ENCODE measurements at regions not wholly inside any gene's neighbourhood (a gene's known extent, or its start where the extent isn't known, plus 50 kb on each side); places are given as distances from the start of the nearest gene placed in this dataset.

GRCh38 chr6:1139155-1139890, 172.6 kb upstream of the FOXQ1 start:
- H3K27ac ChIP-seq (ENCODE audit: insufficient read depth in 1 of 2, low read depth in 1 of 2, low read length in 2 of 2, poor library complexity in 1 of 2, severe bottlenecking in 2 of 2) = no peak overlapping the region
- H3K4me3 ChIP-seq (ENCODE audit: control insufficient read depth in 1 of 7, extremely low read depth in 1 of 7, insufficient read depth in 4 of 7, low read depth in 2 of 7, low read length in 6 of 7) = no peak overlapping the region
- peaks cover 0 to 8% (median 0%) of the 10 kb centered on the region in 5 experiments for H3K27me3 ChIP-seq (replicated peaks in 2 of 5; ENCODE audit: control insufficient read depth in 4 of 5, insufficient read depth in 5 of 5, low read length in 4 of 5)
- no peaks in the 10 kb centered on the region for H3K4me1 ChIP-seq (ENCODE audit: control extremely low read depth in 1 of 4, control insufficient read depth in 4 of 4, insufficient read depth in 4 of 4, low read length in 3 of 4)
- H3K9me3 ChIP-seq (ENCODE audit: control extremely low read depth in 1 of 5, control insufficient read depth in 4 of 5, insufficient read depth in 2 of 5, low read depth in 1 of 5, low read length in 4 of 5) = peaks cover 0 to 5% (median 2%) of the 10 kb centered on the region in 5 experiments
- no peak for DNase-seq
- no peaks in the 10 kb centered on the region for H3K36me3 ChIP-seq (ENCODE audit: control insufficient read depth in 4 of 4, insufficient read depth in 4 of 4, low read length in 3 of 4)
- no CpG with 5 or more reads among the region's 4 CpGs for WGBS (ENCODE audit: insufficient coverage)
- POLR2A ChIA-PET = no interaction called here
- CTCF ChIA-PET = no interaction called here

DNA sequence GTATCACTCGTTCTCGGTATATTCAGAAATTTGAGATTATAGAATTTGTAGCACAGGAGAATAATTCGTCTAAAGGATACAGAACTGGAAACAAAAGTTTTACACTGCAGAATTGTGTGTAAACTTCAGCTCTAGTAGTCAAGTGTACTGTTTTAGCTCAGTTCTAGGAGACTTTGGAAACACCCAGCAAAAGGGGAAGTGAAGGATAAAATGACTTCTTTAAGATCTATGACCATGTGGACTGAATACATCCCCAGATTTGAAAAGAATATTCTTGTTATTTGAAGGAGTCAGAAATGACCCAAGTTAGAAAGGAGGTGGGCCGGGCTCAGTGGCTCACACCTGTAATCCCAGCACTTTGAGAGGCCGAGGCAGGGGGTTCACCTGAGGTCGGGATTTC, 174.0 kb upstream of the FOXQ1 start:
- Histone ChIP-seq H3K4me3 (ENCODE audit: control insufficient read depth in 1 of 7, extremely low read depth in 1 of 7, insufficient read depth in 4 of 7, low read depth in 2 of 7, low read length in 6 of 7) (no peak overlapping the region), H3K36me3 (ENCODE audit: control insufficient read depth in 4 of 4, insufficient read depth in 4 of 4, low read length in 3 of 4) (no peaks in the 10 kb centered on the region), H3K4me1 (ENCODE audit: control extremely low read depth in 1 of 4, control insufficient read depth in 4 of 4, insufficient read depth in 4 of 4, low read length in 3 of 4) (no peaks in the 10 kb centered on the region), H3K27me3 (replicated peaks in 2 of 5; ENCODE audit: control insufficient read depth in 4 of 5, insufficient read depth in 5 of 5, low read length in 4 of 5) (peaks cover 0 to 8% (median 0%) of the 10 kb centered on the region in 5 experiments), H3K27ac (ENCODE audit: insufficient read depth in 1 of 2, low read depth in 1 of 2, low read length in 2 of 2, poor library complexity in 1 of 2, severe bottlenecking in 2 of 2) (no peak overlapping the region), H3K9me3 (ENCODE audit: control extremely low read depth in 1 of 5, control insufficient read depth in 4 of 5, insufficient read depth in 2 of 5, low read depth in 1 of 5, low read length in 4 of 5) (peaks cover 0 to 5% (median 2%) of the 10 kb centered on the region in 5 experiments)
- peak in 1 of 3 donors; percentile 1 for DNase-seq
- ChIA-PET CTCF (no interaction called here), POLR2A (no interaction called here)
- 88% methylated on average over 6 of the region's 6 CpGs for WGBS (ENCODE audit: insufficient coverage)

DNA sequence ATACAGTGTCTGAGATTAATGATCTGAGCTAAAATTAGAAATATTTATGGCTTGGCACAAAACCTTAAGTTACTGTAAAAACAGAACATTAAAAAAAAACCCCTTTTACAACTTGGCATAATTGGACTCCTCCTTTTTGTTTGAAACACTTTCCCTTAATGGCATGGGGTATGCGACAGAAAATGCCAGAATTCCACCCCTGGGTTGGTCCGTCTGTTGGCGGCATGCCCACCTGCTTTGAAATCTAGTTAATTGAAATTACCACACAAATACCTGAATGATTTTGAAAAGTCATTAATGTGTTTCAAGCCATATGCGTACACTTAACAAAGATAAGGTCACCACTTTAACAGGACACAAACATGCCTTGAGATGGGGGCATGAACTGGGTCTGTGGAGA, 175.1 kb upstream of the FOXQ1 start:
- H3K4me3 ChIP-seq (ENCODE audit: control insufficient read depth in 1 of 7, extremely low read depth in 1 of 7, insufficient read depth in 4 of 7, low read depth in 2 of 7, low read length in 6 of 7) = no peak overlapping the region
- H3K36me3 ChIP-seq (ENCODE audit: control insufficient read depth in 4 of 4, insufficient read depth in 4 of 4, low read length in 3 of 4) = no peaks in the 10 kb centered on the region
- no peak for DNase-seq
- WGBS (ENCODE audit: insufficient coverage) = 86% methylated on average over 1 of the region's 4 CpGs
- no peaks in the 10 kb centered on the region for H3K4me1 ChIP-seq (ENCODE audit: control extremely low read depth in 1 of 4, control insufficient read depth in 4 of 4, insufficient read depth in 4 of 4, low read length in 3 of 4)
- H3K27ac ChIP-seq (ENCODE audit: insufficient read depth in 1 of 2, low read depth in 1 of 2, low read length in 2 of 2, poor library complexity in 1 of 2, severe bottlenecking in 2 of 2) = no peak overlapping the region
- H3K9me3 ChIP-seq (ENCODE audit: control extremely low read depth in 1 of 5, control insufficient read depth in 4 of 5, insufficient read depth in 2 of 5, low read depth in 1 of 5, low read length in 4 of 5) = peaks cover 0 to 5% (median 2%) of the 10 kb centered on the region in 5 experiments
- ChIA-PET CTCF (no interaction called here), POLR2A (no interaction called here)
- H3K27me3 ChIP-seq (replicated peaks in 2 of 5; ENCODE audit: control insufficient read depth in 4 of 5, insufficient read depth in 5 of 5, low read length in 4 of 5) = peaks cover 0 to 7% (median 0%) of the 10 kb centered on the region in 5 experiments

- Histone ChIP-seq H3K4me1 (ENCODE audit: control extremely low read depth in 1 of 4, control insufficient read depth in 4 of 4, insufficient read depth in 4 of 4, low read length in 3 of 4) (no peaks in the 10 kb centered on the region), H3K4me3 (ENCODE audit: control insufficient read depth in 1 of 7, extremely low read depth in 1 of 7, insufficient read depth in 4 of 7, low read depth in 2 of 7, low read length in 6 of 7) (no peak overlapping the region), H3K9me3 (ENCODE audit: control extremely low read depth in 1 of 5, control insufficient read depth in 4 of 5, insufficient read depth in 2 of 5, low read depth in 1 of 5, low read length in 4 of 5) (peaks cover 0 to 5% (median 2%) of the 10 kb centered on the region in 5 experiments), H3K27ac (ENCODE audit: insufficient read depth in 1 of 2, low read depth in 1 of 2, low read length in 2 of 2, poor library complexity in 1 of 2, severe bottlenecking in 2 of 2) (no peak overlapping the region), H3K36me3 (ENCODE audit: control insufficient read depth in 4 of 4, insufficient read depth in 4 of 4, low read length in 3 of 4) (no peaks in the 10 kb centered on the region), H3K27me3 (replicated peaks in 2 of 5; ENCODE audit: control insufficient read depth in 4 of 5, insufficient read depth in 5 of 5, low read length in 4 of 5) (peaks cover 0 to 5% (median 0%) of the 10 kb centered on the region in 5 experiments)
- DNase-seq = no peak
- CTCF ChIA-PET = no interaction called here
- POLR2A ChIA-PET = no interaction called here
- WGBS (ENCODE audit: insufficient coverage) = 92% methylated on average over 10 of the region's 10 CpGs
Measured at GRCh38 chr6:1136415-1136774, 175.5 kb upstream of the FOXQ1 start.

GRCh38 chr6:1135726-1136414, 176.0 kb upstream of the FOXQ1 start:
- H3K27ac ChIP-seq (ENCODE audit: insufficient read depth in 1 of 2, low read depth in 1 of 2, low read length in 2 of 2, poor library complexity in 1 of 2, severe bottlenecking in 2 of 2) = no peak overlapping the region
- H3K4me1 ChIP-seq (ENCODE audit: control extremely low read depth in 1 of 4, control insufficient read depth in 4 of 4, insufficient read depth in 4 of 4, low read length in 3 of 4) = no peaks in the 10 kb centered on the region
- no peak overlapping the region for H3K4me3 ChIP-seq (ENCODE audit: control insufficient read depth in 1 of 7, extremely low read depth in 1 of 7, insufficient read depth in 4 of 7, low read depth in 2 of 7, low read length in 6 of 7)
- ChIA-PET CTCF (interaction anchor here (1.1 kb wide), 1 partner anchor 19 kb away, joined by 3 read pairs; no protein-coding TSS in a partner anchor), POLR2A (no interaction called here)
- peaks cover 0 to 5% (median 2%) of the 10 kb centered on the region in 5 experiments for H3K9me3 ChIP-seq (ENCODE audit: control extremely low read depth in 1 of 5, control insufficient read depth in 4 of 5, insufficient read depth in 2 of 5, low read depth in 1 of 5, low read length in 4 of 5)
- WGBS (ENCODE audit: insufficient coverage) = 95% methylated on average over 6 of the region's 7 CpGs
- H3K36me3 ChIP-seq (ENCODE audit: control insufficient read depth in 4 of 4, insufficient read depth in 4 of 4, low read length in 3 of 4) = no peaks in the 10 kb centered on the region
- DNase-seq = no peak
- peaks cover 0 to 4% (median 0%) of the 10 kb centered on the region in 5 experiments for H3K27me3 ChIP-seq (replicated peaks in 2 of 5; ENCODE audit: control insufficient read depth in 4 of 5, insufficient read depth in 5 of 5, low read length in 4 of 5)

GRCh38 chr6:1131285-1132079, 180.4 kb upstream of the FOXQ1 start:
- DNase-seq = no peak
- no peak overlapping the region for H3K27ac ChIP-seq (ENCODE audit: insufficient read depth in 1 of 2, low read depth in 1 of 2, low read length in 2 of 2, poor library complexity in 1 of 2, severe bottlenecking in 2 of 2)
- CTCF ChIA-PET = no interaction called here
- H3K36me3 ChIP-seq (ENCODE audit: control insufficient read depth in 4 of 4, insufficient read depth in 4 of 4, low read length in 3 of 4) = no peaks in the 10 kb centered on the region
- no peaks in the 10 kb centered on the region for H3K4me1 ChIP-seq (ENCODE audit: control extremely low read depth in 1 of 4, control insufficient read depth in 4 of 4, insufficient read depth in 4 of 4, low read length in 3 of 4)
- no peak overlapping the region for H3K4me3 ChIP-seq (ENCODE audit: control insufficient read depth in 1 of 7, extremely low read depth in 1 of 7, insufficient read depth in 4 of 7, low read depth in 2 of 7, low read length in 6 of 7)
- H3K9me3 ChIP-seq (ENCODE audit: control extremely low read depth in 1 of 5, control insufficient read depth in 4 of 5, insufficient read depth in 2 of 5, low read depth in 1 of 5, low read length in 4 of 5) = no peaks in the 10 kb centered on the region
- 84% methylated on average over 8 of the region's 9 CpGs for WGBS (ENCODE audit: insufficient coverage)
- H3K27me3 ChIP-seq (replicated peaks in 2 of 5; ENCODE audit: control insufficient read depth in 4 of 5, insufficient read depth in 5 of 5, low read length in 4 of 5) = peaks cover 0 to 6% (median 0%) of the 10 kb centered on the region in 5 experiments
- POLR2A ChIA-PET = no interaction called here

- H3K4me1 ChIP-seq (ENCODE audit: control extremely low read depth in 1 of 4, control insufficient read depth in 4 of 4, insufficient read depth in 4 of 4, low read length in 3 of 4) = no peaks in the 10 kb centered on the region
- H3K36me3 ChIP-seq (ENCODE audit: control insufficient read depth in 4 of 4, insufficient read depth in 4 of 4, low read length in 3 of 4) = no peaks in the 10 kb centered on the region
- no peak overlapping the region for H3K27ac ChIP-seq (ENCODE audit: insufficient read depth in 1 of 2, low read depth in 1 of 2, low read length in 2 of 2, poor library complexity in 1 of 2, severe bottlenecking in 2 of 2)
- no peak for DNase-seq
- H3K9me3 ChIP-seq (ENCODE audit: control extremely low read depth in 1 of 5, control insufficient read depth in 4 of 5, insufficient read depth in 2 of 5, low read depth in 1 of 5, low read length in 4 of 5) = no peaks in the 10 kb centered on the region
- H3K4me3 ChIP-seq (ENCODE audit: control insufficient read depth in 1 of 7, extremely low read depth in 1 of 7, insufficient read depth in 4 of 7, low read depth in 2 of 7, low read length in 6 of 7) = no peak overlapping the region
- H3K27me3 ChIP-seq (replicated peaks in 2 of 5; ENCODE audit: control insufficient read depth in 4 of 5, insufficient read depth in 5 of 5, low read length in 4 of 5) = peaks cover 0 to 6% (median 0%) of the 10 kb centered on the region in 5 experiments
- CTCF ChIA-PET = no interaction called here
- POLR2A ChIA-PET = no interaction called here
- 88% methylated on average over 6 of the region's 7 CpGs for WGBS (ENCODE audit: insufficient coverage)
Measured at GRCh38 chr6:1130709-1131108, 181.2 kb upstream of the FOXQ1 start.

Data from common myeloid progenitor, CD34-positive (primary cell).